ENCODE measurements at regions not wholly inside any gene's neighbourhood (a gene's known extent, or its start where the extent isn't known, plus 50 kb on each side); places are given as distances from the start of the nearest gene placed in this dataset.
A peak's percentile ranks its signal among the peaks of the same experiment; 100 is the strongest.

GRCh38 chr10:23693501-23693901, 254.6 kb downstream of the OTUD1 start:
- WGBS, 5 donors: 0 to 4% (median 3%) methylated on average over 5 to 23 of the region's 23 CpGs
- peak in 1 of 2 donors; percentile 43 for DNase-seq
- H3K27ac ChIP-seq: no peak overlapping the region
- no peaks in the 10 kb centered on the region for H3K36me3 ChIP-seq
- TF ChIP-seq, protein P1, sequence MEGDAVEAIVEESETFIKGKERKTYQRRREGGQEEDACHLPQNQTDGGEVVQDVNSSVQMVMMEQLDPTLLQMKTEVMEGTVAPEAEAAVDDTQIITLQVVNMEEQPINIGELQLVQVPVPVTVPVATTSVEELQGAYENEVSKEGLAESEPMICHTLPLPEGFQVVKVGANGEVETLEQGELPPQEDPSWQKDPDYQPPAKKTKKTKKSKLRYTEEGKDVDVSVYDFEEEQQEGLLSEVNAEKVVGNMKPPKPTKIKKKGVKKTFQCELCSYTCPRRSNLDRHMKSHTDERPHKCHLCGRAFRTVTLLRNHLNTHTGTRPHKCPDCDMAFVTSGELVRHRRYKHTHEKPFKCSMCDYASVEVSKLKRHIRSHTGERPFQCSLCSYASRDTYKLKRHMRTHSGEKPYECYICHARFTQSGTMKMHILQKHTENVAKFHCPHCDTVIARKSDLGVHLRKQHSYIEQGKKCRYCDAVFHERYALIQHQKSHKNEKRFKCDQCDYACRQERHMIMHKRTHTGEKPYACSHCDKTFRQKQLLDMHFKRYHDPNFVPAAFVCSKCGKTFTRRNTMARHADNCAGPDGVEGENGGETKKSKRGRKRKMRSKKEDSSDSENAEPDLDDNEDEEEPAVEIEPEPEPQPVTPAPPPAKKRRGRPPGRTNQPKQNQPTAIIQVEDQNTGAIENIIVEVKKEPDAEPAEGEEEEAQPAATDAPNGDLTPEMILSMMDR (IDR thresholded peaks at IDR 0.05): no peak
- no peak for TF ChIP-seq EP300 (IDR thresholded peaks at IDR 0.05)
- intact Hi-C loops (cut with DNase I; ENCODE audit: low total_unique reads): no loop called here
- peaks cover 11 to 29% (median 19%) of the 10 kb centered on the region in 4 donors for H3K4me1 ChIP-seq
- H3K27me3 ChIP-seq: peaks cover 22 to 49% (median 36%) of the 10 kb centered on the region in 3 donors
- no peak overlapping the region for H3K4me3 ChIP-seq
- peaks cover 0 to 4% (median 0%) of the 10 kb centered on the region in 4 donors for H3K9me3 ChIP-seq

GRCh38 chr10:23693925-23694324, 255.1 kb downstream of the OTUD1 start:
- Histone ChIP-seq H3K4me3 (peak overlapping the region in 2 of 4 donors; percentile 37 to 49), H3K9me3 (peaks cover 0 to 4% (median 0%) of the 10 kb centered on the region in 4 donors), H3K36me3 (no peaks in the 10 kb centered on the region), H3K27me3 (peaks cover 22 to 49% (median 36%) of the 10 kb centered on the region in 3 donors), H3K27ac (no peak overlapping the region), H3K4me1 (peaks cover 11 to 29% (median 19%) of the 10 kb centered on the region in 4 donors)
- intact Hi-C loops (cut with DNase I; ENCODE audit: low total_unique reads): no loop called here
- 2 to 3% (median 3%) methylated on average over 6 to 18 of the region's 18 CpGs for WGBS, 5 donors
- TF ChIP-seq POLR2AphosphoS5 (IDR thresholded peaks at IDR 0.05) (no peak), POLR2A (IDR thresholded peaks at IDR 0.05) (no peak), EP300 (IDR thresholded peaks at IDR 0.05) (no peak)
- TF ChIP-seq, protein P1 (IDR thresholded peaks at IDR 0.05): no peak
- peak in 1 of 2 donors; percentile 16 for DNase-seq

DNA sequence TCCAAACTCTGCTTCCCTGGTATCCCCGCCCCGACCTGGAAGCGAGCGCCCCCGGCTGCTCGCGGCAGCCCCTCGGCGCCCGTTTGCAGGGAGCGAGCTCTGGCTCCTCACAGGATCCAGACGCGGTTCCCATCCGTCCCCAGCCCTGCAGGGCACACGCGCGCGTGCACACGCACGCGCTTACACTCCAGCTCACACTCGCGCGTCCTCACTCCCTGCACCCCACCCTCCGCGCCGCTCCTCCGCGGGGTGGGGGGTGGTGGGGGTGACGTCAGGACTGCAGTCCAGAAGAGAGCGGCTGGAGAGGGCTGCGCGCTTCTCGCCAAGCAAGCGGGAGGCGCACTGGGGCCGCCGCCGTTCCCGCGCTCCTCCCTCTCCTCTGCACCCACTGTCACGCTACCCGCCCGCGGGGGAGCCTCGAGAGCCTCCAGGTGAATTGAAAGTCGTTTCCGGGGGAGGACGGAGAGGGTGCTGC, 255.6 kb downstream of the OTUD1 start:
- peak in 1 of 2 donors; percentile 68 for DNase-seq
- 1 to 5% (median 2%) methylated on average over 26 to 49 of the region's 49 CpGs for WGBS, 5 donors
- peaks cover 22 to 49% (median 36%) of the 10 kb centered on the region in 3 donors for H3K27me3 ChIP-seq
- H3K36me3 ChIP-seq: no peaks in the 10 kb centered on the region
- peaks cover 11 to 29% (median 19%) of the 10 kb centered on the region in 4 donors for H3K4me1 ChIP-seq
- no peak overlapping the region for H3K27ac ChIP-seq
- H3K9me3 ChIP-seq: peaks cover 0 to 4% (median 0%) of the 10 kb centered on the region in 4 donors
- intact Hi-C loops (cut with DNase I; ENCODE audit: low total_unique reads): no loop called here
- H3K4me3 ChIP-seq: peak overlapping the region; percentile 21 to 49 (median 32)
- TF ChIP-seq POLR2A (IDR thresholded peaks at IDR 0.05) (no peak), EP300 (IDR thresholded peaks at IDR 0.05) (no peak), POLR2AphosphoS5 (IDR thresholded peaks at IDR 0.05) (no peak)
- TF ChIP-seq, protein P1 (IDR thresholded peaks at IDR 0.05): no peak

- peak overlapping the region; percentile 21 to 49 (median 32) for H3K4me3 ChIP-seq
- WGBS, 5 donors: 0 to 3% (median 1%) methylated on average over 19 to 63 of the region's 63 CpGs
These were observed 256.3 kb downstream of the OTUD1 start for GRCh38 chr10:23694921-23695824.

More at GRCh38 chr10:23694921-23695824, 256.3 kb downstream of the OTUD1 start:
- Histone ChIP-seq H3K27ac (no peak overlapping the region), H3K4me1 (peaks cover 11 to 29% (median 19%) of the 10 kb centered on the region in 4 donors), H3K27me3 (peaks cover 22 to 49% (median 36%) of the 10 kb centered on the region in 3 donors), H3K36me3 (no peaks in the 10 kb centered on the region), H3K9me3 (peaks cover 0 to 4% (median 0%) of the 10 kb centered on the region in 4 donors)
- TF ChIP-seq POLR2AphosphoS5 (IDR thresholded peaks at IDR 0.05) (no peak), EP300 (IDR thresholded peaks at IDR 0.05) (no peak), POLR2A (IDR thresholded peaks at IDR 0.05) (no peak)
- TF ChIP-seq, protein P1 (IDR thresholded peaks at IDR 0.05): no peak
- DNase-seq: peak in 1 of 2 donors; percentile 51
- intact Hi-C loops (cut with DNase I; ENCODE audit: low total_unique reads): no loop called here
